ENCODE measurements at regions not wholly inside any gene's neighbourhood (a gene's known extent, or its start where the extent isn't known, plus 50 kb on each side); places are given as distances from the start of the nearest gene placed in this dataset.

- no peak for DNase-seq
Observed at GRCh38 chr17:71378036-71378435, 742.8 kb upstream of the SOX9 start.

DNA sequence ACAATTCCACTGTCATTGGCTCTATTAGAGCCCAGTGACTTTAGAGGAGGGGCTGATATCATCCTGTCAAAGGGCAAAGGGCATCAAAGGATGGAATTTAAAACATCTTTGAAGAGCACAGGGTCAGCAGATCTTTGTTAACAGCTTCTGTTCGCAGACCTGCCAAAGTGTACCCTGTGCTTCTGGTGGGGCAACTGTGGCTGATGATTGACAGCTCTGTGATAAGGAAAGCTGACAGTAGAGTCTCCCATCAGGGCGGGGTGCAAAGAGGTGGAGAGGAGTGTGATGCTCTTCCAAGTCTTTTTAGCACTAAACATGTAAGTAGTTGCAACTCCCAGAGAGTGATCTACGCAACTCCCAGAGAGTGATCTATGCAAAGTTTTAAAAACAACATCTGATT lies 742.1 kb upstream of the SOX9 start:
- DNase-seq, result no peak

GRCh38 chr17:71379512-71379911 lies 741.3 kb upstream of the SOX9 start:
- no peak for DNase-seq

GRCh38 chr17:71380535-71380934 lies 740.3 kb upstream of the SOX9 start:
- peak; percentile 12 for DNase-seq

- DNase-seq, result no peak
Observed at GRCh38 chr17:71380936-71381335, 739.9 kb upstream of the SOX9 start.

DNA sequence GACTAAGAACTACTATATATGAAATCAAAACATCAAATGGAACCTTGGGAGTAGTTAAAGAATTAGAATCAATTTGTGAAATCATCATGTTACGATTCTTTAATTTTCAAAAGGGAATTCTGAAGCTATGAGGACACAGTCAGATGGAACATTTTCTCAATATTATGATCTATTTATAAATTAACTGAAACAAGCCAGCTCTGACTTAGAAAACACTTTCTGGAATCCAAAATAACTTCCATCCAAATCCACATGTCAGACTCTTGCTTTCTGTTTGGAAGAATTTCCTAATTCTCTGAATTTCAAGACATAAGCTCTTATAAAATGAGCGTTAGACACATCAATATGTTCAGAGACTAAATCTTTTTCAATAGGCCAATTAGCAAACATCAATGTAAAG lies 737.7 kb upstream of the SOX9 start:
- DNase-seq, result no peak

GRCh38 chr17:71387456-71387855 lies 733.4 kb upstream of the SOX9 start:
- no peak for DNase-seq

GRCh38 chr17:71392715-71393567 lies 727.9 kb upstream of the SOX9 start:
- DNase-seq, result peak; percentile 65

DNA sequence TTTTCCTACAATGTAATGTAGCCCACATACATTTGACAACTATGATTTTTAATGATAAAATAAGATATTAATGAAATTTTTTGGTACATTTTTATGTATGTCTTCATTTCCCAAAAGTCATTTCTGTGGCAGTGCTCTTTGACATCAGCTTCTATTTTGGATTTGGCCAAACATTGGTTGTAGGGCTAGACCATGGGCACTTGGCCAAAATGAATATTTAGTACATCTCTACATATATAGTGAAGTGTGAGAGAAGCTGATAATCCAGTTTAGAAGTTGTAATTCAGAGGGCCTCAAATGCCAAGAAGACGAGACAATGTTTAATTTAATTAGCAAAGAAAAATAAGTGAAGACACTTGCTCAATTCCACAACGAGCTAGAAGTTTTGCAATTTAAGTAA lies 724.9 kb upstream of the SOX9 start:
- no peak for DNase-seq

DNA sequence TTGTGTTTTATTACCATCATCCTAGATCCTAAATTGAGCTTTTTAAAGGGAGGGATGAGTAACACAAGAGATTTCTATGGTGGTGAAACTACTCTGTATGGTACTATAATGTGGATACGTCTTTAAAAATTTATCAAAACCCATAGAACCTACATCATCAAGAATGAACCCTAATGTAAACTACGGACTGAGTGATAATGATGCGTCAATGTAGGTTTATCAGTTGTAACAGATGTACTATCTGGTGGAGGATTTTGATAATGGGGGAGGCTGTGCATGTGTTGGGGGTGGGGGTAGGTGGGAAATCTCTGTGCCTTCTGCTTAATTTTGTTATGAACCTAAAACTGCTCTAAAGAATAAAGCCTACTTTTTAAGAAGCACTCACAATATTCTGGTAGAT lies 724.1 kb upstream of the SOX9 start:
- no peak for DNase-seq

- DNase-seq, result no peak
Observed at GRCh38 chr17:71398025-71398424, 722.8 kb upstream of the SOX9 start.

GRCh38 chr17:71398800-71399219 lies 722.0 kb upstream of the SOX9 start:
- DNase-seq, result no peak

- DNase-seq, result no peak
Observed at GRCh38 chr17:71399221-71399620, 721.6 kb upstream of the SOX9 start.

- no peak for DNase-seq
Observed at GRCh38 chr17:71399649-71400048, 721.2 kb upstream of the SOX9 start.

GRCh38 chr17:71402007-71402406 lies 718.8 kb upstream of the SOX9 start:
- no peak for DNase-seq

DNA sequence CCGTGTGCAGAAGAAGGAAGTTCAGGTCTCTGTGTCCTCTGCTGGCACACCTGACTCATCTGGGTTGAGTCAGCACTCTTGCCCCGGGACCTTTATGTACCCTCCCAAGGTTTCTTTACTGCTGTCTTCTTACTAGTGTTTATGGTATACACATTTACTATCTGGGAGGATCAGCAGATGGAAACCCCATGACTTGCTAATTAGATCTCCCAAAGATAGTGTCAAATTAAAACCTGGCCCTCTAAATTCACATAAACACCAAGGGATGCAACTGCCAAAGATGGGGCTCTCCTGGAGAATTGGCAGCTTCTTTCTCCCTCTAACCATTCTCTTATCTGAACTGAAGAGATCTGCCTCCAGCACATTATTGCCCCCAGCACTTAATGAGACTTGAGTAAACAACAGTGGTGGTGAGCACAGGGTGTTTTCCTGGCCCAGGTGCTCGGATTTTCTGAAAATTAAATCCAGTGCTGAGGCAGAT lies 718.1 kb upstream of the SOX9 start:
- DNase-seq, result no peak

GRCh38 chr17:71405101-71405500 lies 715.7 kb upstream of the SOX9 start:
- DNase-seq, result no peak

DNA sequence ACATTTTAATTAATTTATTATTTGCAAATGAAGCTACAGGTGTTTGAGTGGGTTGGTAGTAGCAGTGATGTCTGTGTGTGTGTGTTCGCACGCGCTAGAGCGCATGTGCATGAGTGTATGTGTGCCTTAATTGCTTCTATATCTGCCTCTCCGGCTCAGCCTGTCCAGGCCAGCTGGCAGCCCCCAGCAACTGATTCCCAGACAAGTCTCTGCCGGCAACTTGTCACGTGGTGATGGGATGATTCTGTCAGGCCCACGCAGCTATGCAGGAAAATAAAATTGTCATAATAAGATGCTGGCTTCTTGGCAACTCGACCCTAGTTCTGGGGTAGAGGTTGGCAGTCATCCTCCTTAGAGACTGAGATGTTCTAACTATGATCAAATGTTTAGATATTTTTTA lies 712.8 kb upstream of the SOX9 start:
- DNase-seq, result no peak

DNA sequence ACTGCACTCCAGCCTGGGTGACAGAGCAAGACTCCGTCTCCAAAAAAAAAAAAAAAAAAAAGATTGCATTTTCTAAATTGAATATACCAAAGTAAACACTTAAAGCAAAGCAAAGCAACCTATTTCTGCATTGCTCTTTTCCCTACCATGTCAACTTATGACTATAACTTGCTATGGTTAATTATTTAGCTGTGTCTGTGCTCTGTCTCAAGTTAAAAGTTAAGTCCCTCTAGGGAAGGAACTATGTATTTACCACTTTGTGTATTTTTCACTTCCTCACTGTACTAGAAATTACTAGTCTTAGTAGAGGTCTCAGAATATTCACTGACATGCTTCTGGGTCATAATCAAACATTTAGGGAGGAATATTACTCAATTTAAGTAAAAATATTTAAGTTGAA lies 711.7 kb upstream of the SOX9 start:
- no peak for DNase-seq

- peak; percentile 93 for DNase-seq
Observed at GRCh38 chr17:71409712-71410111, 711.1 kb upstream of the SOX9 start.

- DNase-seq, result peak; percentile 97
Observed at GRCh38 chr17:71412803-71413202, 708.0 kb upstream of the SOX9 start.

- DNase-seq, result no peak
Observed at GRCh38 chr17:71413935-71414334, 706.9 kb upstream of the SOX9 start.

GRCh38 chr17:71417142-71417541 lies 703.7 kb upstream of the SOX9 start:
- DNase-seq, result no peak

DNA sequence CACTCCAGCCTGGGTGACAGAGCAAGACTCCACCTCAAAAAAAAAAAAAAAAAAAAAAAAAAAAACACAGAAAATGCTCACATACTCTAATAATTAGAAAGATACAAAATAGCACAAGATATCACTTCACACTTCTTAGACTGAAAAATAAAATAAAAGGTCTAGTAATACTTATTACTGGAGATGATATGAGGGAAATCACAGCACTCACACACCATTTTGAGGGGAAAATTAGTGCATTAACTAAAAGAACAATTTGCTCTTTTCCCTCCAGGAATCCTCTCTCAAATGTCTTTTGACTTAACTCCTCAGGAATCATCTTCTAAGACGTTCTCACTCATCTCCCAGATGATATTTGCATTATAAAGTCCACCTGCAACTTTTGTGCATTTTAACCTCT lies 697.9 kb upstream of the SOX9 start:
- DNase-seq, result no peak

All from EL (cell line).